IMR-90 (cell line): ENCODE measurements at regions not wholly inside any gene's neighbourhood (a gene's known extent, or its start where the extent isn't known, plus 50 kb on each side); places are given as distances from the start of the nearest gene placed in this dataset.

Source experiments
- ATAC-seq: fragments of 200-7000 bp; cut with Tn5 transposase; 2 replicates; pipeline ENCODE4 v1.9.1; 2020; ENCODE audit warnings: low read depth, mild to moderate bottlenecking, moderate library complexity
- BruUV-seq: library from RNA; stranded (reverse); fragments of 400-500 nt; replicated peaks from 2 replicates; lab custom pipeline; 2021; lab: Mats Ljungman, UMichigan
- CTCF ChIA-PET: fragments of 300-600 bp; formaldehyde crosslinking; extraction: SDS; loops from one replicate; lab custom pipeline; 2021; ENCODE audit warnings: antibody characterized with exemption; lab: Yijun Ruan, JAX
- POLR2A ChIA-PET: fragments of 300-600 bp; sonication (Branson Sonifier 250); formaldehyde crosslinking; loops from one replicate; lab custom pipeline; 2022; ENCODE audit warnings: antibody characterized with exemption; ENCODE audit not compliant: unreplicated experiment; lab: Charles Lee
- DNase-seq: peaks from one replicate; pipeline ENCODE4 v3.0.0; 2013
- H2AFZ ChIP-seq: replicated peaks from 2 replicates; pipeline ENCODE3; 2013; ENCODE audit warnings: low read length, mild to moderate bottlenecking; ENCODE audit not compliant: poor library complexity
- H2AK5ac ChIP-seq: 2 replicates; pipeline ENCODE4 v1.6.1; 2013; ENCODE audit warnings: low read depth, low read length, inconsistent platforms
- H2AK9ac ChIP-seq: replicated peaks from 2 replicates; pipeline ENCODE3; 2013; ENCODE audit warnings: mild to moderate bottlenecking, low read depth, low read length, moderate library complexity; ENCODE audit not compliant: poor library complexity
- H2BK120ac ChIP-seq: 2 replicates; pipeline ENCODE4 v1.6.1; 2013; ENCODE audit warnings: low read depth, low read length, inconsistent platforms
- H2BK15ac ChIP-seq: 3 replicates; pipeline ENCODE4 v1.6.1; 2013; ENCODE audit warnings: low read depth, low read length, inconsistent platforms
- H2BK20ac ChIP-seq: 2 replicates; pipeline ENCODE4 v1.6.1; 2013; ENCODE audit warnings: low read depth, mild to moderate bottlenecking, inconsistent platforms, low read length, moderate library complexity
- H2BK5ac ChIP-seq: 2 replicates; pipeline ENCODE4 v1.6.1; 2013; ENCODE audit warnings: mild to moderate bottlenecking, low read depth, low read length, inconsistent platforms; ENCODE audit not compliant: poor library complexity, severe bottlenecking
- H3K14ac ChIP-seq: replicated peaks from 2 replicates; pipeline ENCODE4 v1.6.1; 2013; ENCODE audit warnings: low read depth, low read length, inconsistent platforms
- H3K18ac ChIP-seq: 2 replicates; pipeline ENCODE4 v1.6.1; 2013; ENCODE audit warnings: low read depth, low read length, control low read depth
- H3K23ac ChIP-seq: 2 replicates; pipeline ENCODE4 v1.6.1; 2013; ENCODE audit warnings: low read depth, low read length, inconsistent platforms
- H3K27ac ChIP-seq: 2 replicates; pipeline ENCODE4 v1.5.1; 2013; ENCODE audit warnings: mild to moderate bottlenecking, control low read depth, low read length; ENCODE audit not compliant: insufficient read depth
- H3K27me3 ChIP-seq: 2 replicates; pipeline ENCODE4 v1.6.1; 2013; ENCODE audit warnings: low read length; ENCODE audit not compliant: control insufficient read depth, insufficient read depth
- H3K36me3 ChIP-seq: 2 replicates; pipeline ENCODE4 v1.6.1; 2013; ENCODE audit warnings: low read length, mixed read lengths; ENCODE audit not compliant: control insufficient read depth, insufficient read depth
- H3K4ac ChIP-seq: 2 replicates; pipeline ENCODE4 v1.6.1; 2013; ENCODE audit warnings: low read depth, low read length, inconsistent platforms
- H3K4me1 ChIP-seq: 2 replicates; pipeline ENCODE4 v1.6.1; 2013; ENCODE audit warnings: low read length, mixed read lengths; ENCODE audit not compliant: control insufficient read depth, insufficient read depth
- H3K4me2 ChIP-seq: 2 replicates; pipeline ENCODE4 v1.6.1; 2013; ENCODE audit warnings: low read depth, mild to moderate bottlenecking, control low read depth, low read length, moderate library complexity
- H3K4me3 ChIP-seq: 2 replicates; pipeline ENCODE4 v1.5.1; 2013; ENCODE audit warnings: low read depth, mild to moderate bottlenecking, control low read depth, low read length, moderate library complexity; ENCODE audit not compliant: insufficient read depth
- H3K56ac ChIP-seq: 2 replicates; pipeline ENCODE4 v1.6.1; 2013; ENCODE audit warnings: low read length, inconsistent platforms; ENCODE audit not compliant: insufficient read depth; ENCODE audit errors: extremely low read depth
- H3K79me1 ChIP-seq, 2 experiments: 2 replicates each; pipeline ENCODE4 v1.6.1; 2013; ENCODE audit warnings: low read length in 2 of 2, inconsistent platforms in 1 of 2, low read depth in 1 of 2
- H3K9ac ChIP-seq: 2 replicates; pipeline ENCODE4 v1.6.1; 2013; ENCODE audit warnings: low read depth, low read length, control low read depth
- H3K9me1 ChIP-seq: 2 replicates; pipeline ENCODE4 v1.6.1; 2013; ENCODE audit warnings: low read length, inconsistent platforms; ENCODE audit not compliant: insufficient read depth
- H3K9me3 ChIP-seq: 2 replicates; pipeline ENCODE4 v1.6.1; 2013; ENCODE audit warnings: low read length; ENCODE audit not compliant: control insufficient read depth, insufficient read depth
- H4K20me1 ChIP-seq: 2 replicates; pipeline ENCODE4 v1.6.1; 2013; ENCODE audit warnings: low read length, inconsistent platforms; ENCODE audit not compliant: insufficient read depth
- H4K5ac ChIP-seq: 2 replicates; pipeline ENCODE4 v1.6.1; 2013; ENCODE audit warnings: mild to moderate bottlenecking, low read depth, low read length, control low read depth
- H4K8ac ChIP-seq, 2 experiments: 2 replicates each; pipeline ENCODE4 v1.6.1; 2013; ENCODE audit warnings: low read depth in 2 of 2, low read length in 2 of 2, control low read depth in 1 of 2, inconsistent platforms in 1 of 2
- H4K91ac ChIP-seq: 2 replicates; pipeline ENCODE4 v1.6.1; 2013; ENCODE audit warnings: low read depth, low read length, inconsistent platforms; ENCODE audit not compliant: insufficient read depth
- BHLHE40 ChIP-seq: fragments of 150-350 bp; IDR thresholded peaks from 2 replicates; pipeline ENCODE4 v1.6.1; 2016; ENCODE audit warnings: mild to moderate bottlenecking, low read depth, low read length
- CEBPB ChIP-seq: IDR thresholded peaks from 2 replicates; pipeline ENCODE4 v1.6.1; 2012; ENCODE audit warnings: low read depth, low read length, improper control_type of control experiment
- CHD1 ChIP-seq: IDR thresholded peaks from 2 replicates; pipeline ENCODE4 v1.6.1; 2012; ENCODE audit warnings: low read depth, low read length, improper control_type of control experiment
- FOS ChIP-seq: fragments of 150-350 bp; IDR thresholded peaks from 2 replicates; pipeline ENCODE4 v1.6.1; 2016; ENCODE audit warnings: low read depth, low read length
- MAFK ChIP-seq: IDR thresholded peaks from 2 replicates; pipeline ENCODE4 v1.6.1; 2012; ENCODE audit warnings: low read depth, low read length, improper control_type of control experiment
- MAZ ChIP-seq: IDR thresholded peaks from 2 replicates; pipeline ENCODE4 v1.6.1; 2012; ENCODE audit warnings: low read depth, mild to moderate bottlenecking, low read length, improper control_type of control experiment, moderate library complexity, borderline replicate concordance
- MXI1 ChIP-seq: IDR thresholded peaks from 2 replicates; pipeline ENCODE4 v1.6.1; 2012; ENCODE audit warnings: low read depth, mild to moderate bottlenecking, low read length, moderate library complexity, borderline replicate concordance
- NFE2L2 ChIP-seq: fragments of 150-350 bp; IDR thresholded peaks from 2 replicates; pipeline ENCODE4 v1.6.1; 2016; ENCODE audit warnings: low read depth, mild to moderate bottlenecking, low read length
- POLR2A ChIP-seq: IDR thresholded peaks from 2 replicates; pipeline ENCODE4 v1.6.1; 2012; ENCODE audit warnings: mild to moderate bottlenecking, low read depth, low read length
- RAD21 ChIP-seq: IDR thresholded peaks from 2 replicates; pipeline ENCODE4 v1.6.1; 2012; ENCODE audit warnings: low read length, improper control_type of control experiment
- RCOR1 ChIP-seq: IDR thresholded peaks from 2 replicates; pipeline ENCODE4 v1.6.1; 2012; ENCODE audit warnings: mild to moderate bottlenecking, low read length, improper control_type of control experiment; ENCODE audit not compliant: insufficient replicate concordance
- RFX5 ChIP-seq: IDR thresholded peaks from 2 replicates; pipeline ENCODE4 v1.8.0; 2012; ENCODE audit warnings: low read depth, mild to moderate bottlenecking, low read length, moderate library complexity
- SMC3 ChIP-seq: fragments of 150-350 bp; IDR thresholded peaks from 2 replicates; pipeline ENCODE4 v1.6.1; 2016; ENCODE audit warnings: low read depth, mild to moderate bottlenecking, antibody characterized with exemption, low read length, moderate library complexity
- WGBS, 2 experiments: methylation state at CpG; one replicate each; pipeline versions ENCODE4 v1.1.5 to v1.1.7; 2013; ENCODE audit warnings: missing lambda C conversion rate in 2 of 2; ENCODE audit not compliant: insufficient read length in 1 of 2; ENCODE audit errors: extremely low coverage in 2 of 2; 5-methylcytosine and 5-hydroxymethylcytosine counted together
- dilution Hi-C: fragments of 300-500 bp; cut with HindIII; formaldehyde crosslinking; loops from one replicate; pipeline ENCODE4 v1.14.3; 2018; ENCODE audit warnings: low sequenced_read_pairs; ENCODE audit not compliant: unreplicated experiment
- in situ Hi-C: fragments of 300-500 bp; cut with MboI; formaldehyde crosslinking; loops from 3 replicates; pipeline ENCODE4 v1.14.3; 2019; ENCODE audit warnings: low sequenced_read_pairs, inconsistent platforms, mixed read lengths
- intact Hi-C: fragments of 100-400 bp; cut with micrococcal nuclease; formaldehyde crosslinking; loops from 2 replicates; pipeline ENCODE4 v1.10.0; 2022
- TF ChIP-seq, protein P1 (sequence below): conservative IDR thresholded peaks from 2 replicates; pipeline ENCODE4 v1.5.1; 2012; ENCODE audit warnings: mild to moderate bottlenecking, low read depth, low read length, improper control_type of control experiment
- TF ChIP-seq, protein P2 (sequence below): fragments of 150-350 bp; IDR thresholded peaks from 2 replicates; pipeline ENCODE4 v1.6.1; 2017; ENCODE audit warnings: mild to moderate bottlenecking, antibody characterized with exemption, low read length, low read depth
- TF ChIP-seq, protein P3 (sequence below): fragments of 150-350 bp; IDR thresholded peaks from 2 replicates; pipeline ENCODE4 v1.6.1; 2016; ENCODE audit warnings: low read depth, mild to moderate bottlenecking, low read length, moderate library complexity, borderline replicate concordance

DNA sequence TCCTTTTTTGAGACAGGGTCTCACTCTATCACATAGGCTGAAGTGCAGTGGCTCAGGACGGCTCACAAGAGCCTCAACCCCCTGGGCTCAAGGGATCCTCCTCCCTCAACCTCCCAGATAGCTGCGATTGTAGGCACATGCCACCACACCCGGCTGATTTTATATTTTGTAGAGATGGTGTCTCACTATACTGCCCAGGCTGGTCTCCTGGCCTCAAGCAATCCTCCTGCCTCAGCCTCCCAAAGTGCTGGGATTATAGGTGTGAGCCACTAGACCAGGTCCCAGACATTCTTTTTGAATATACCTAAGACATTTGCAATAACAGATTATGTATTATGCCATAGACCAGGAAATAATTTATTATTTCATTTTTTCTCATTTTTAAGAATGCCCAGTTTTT is 58.3 kb upstream of the CDYL start:
- POLR2A ChIA-PET: no interaction called here
- in situ Hi-C loops: no loop called here
- intact Hi-C loops: no loop called here
- Histone ChIP-seq H3K14ac (no peak overlapping the region), H2BK15ac (no peak overlapping the region), H4K91ac (no peak overlapping the region), H4K8ac (no peak overlapping the region), H3K18ac (no peak overlapping the region), H3K4me2 (no peak overlapping the region), H3K9ac (no peak overlapping the region), H2AFZ (no peak overlapping the region), H2AK5ac (no peak overlapping the region), H3K4me3 (no peak overlapping the region), H3K36me3 (no peaks in the 10 kb centered on the region), H3K9me3 (no peaks in the 10 kb centered on the region), H3K23ac (no peak overlapping the region), H4K20me1 (no peaks in the 10 kb centered on the region), H3K9me1 (no peaks in the 10 kb centered on the region; the same call in 1 of the 2 replicates), H2AK9ac (no peak overlapping the region), H3K79me1 (no peaks in the 10 kb centered on the region), H4K5ac (no peak overlapping the region), H3K4ac (no peak overlapping the region), H3K27me3 (no peaks in the 10 kb centered on the region), H2BK20ac (no peak overlapping the region), H2BK5ac (no peak overlapping the region), H3K4me1 (no peaks in the 10 kb centered on the region), H3K56ac (no peak overlapping the region), H2BK120ac (no peak overlapping the region), H3K27ac (no peak overlapping the region)
- no peak for TF ChIP-seq BHLHE40
- TF ChIP-seq, protein P1, sequence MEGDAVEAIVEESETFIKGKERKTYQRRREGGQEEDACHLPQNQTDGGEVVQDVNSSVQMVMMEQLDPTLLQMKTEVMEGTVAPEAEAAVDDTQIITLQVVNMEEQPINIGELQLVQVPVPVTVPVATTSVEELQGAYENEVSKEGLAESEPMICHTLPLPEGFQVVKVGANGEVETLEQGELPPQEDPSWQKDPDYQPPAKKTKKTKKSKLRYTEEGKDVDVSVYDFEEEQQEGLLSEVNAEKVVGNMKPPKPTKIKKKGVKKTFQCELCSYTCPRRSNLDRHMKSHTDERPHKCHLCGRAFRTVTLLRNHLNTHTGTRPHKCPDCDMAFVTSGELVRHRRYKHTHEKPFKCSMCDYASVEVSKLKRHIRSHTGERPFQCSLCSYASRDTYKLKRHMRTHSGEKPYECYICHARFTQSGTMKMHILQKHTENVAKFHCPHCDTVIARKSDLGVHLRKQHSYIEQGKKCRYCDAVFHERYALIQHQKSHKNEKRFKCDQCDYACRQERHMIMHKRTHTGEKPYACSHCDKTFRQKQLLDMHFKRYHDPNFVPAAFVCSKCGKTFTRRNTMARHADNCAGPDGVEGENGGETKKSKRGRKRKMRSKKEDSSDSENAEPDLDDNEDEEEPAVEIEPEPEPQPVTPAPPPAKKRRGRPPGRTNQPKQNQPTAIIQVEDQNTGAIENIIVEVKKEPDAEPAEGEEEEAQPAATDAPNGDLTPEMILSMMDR: no peak
- no peak for TF ChIP-seq RAD21
- TF ChIP-seq CHD1: no peak
- no peak for TF ChIP-seq RFX5
- TF ChIP-seq RCOR1: no peak
- TF ChIP-seq MXI1: no peak
- TF ChIP-seq FOS: no peak
- TF ChIP-seq NFE2L2: no peak
- no peak for TF ChIP-seq MAZ
- no peak for TF ChIP-seq SMC3
- TF ChIP-seq, protein P2, sequence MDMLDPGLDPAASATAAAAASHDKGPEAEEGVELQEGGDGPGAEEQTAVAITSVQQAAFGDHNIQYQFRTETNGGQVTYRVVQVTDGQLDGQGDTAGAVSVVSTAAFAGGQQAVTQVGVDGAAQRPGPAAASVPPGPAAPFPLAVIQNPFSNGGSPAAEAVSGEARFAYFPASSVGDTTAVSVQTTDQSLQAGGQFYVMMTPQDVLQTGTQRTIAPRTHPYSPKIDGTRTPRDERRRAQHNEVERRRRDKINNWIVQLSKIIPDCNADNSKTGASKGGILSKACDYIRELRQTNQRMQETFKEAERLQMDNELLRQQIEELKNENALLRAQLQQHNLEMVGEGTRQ: no peak
- TF ChIP-seq, protein P3, sequence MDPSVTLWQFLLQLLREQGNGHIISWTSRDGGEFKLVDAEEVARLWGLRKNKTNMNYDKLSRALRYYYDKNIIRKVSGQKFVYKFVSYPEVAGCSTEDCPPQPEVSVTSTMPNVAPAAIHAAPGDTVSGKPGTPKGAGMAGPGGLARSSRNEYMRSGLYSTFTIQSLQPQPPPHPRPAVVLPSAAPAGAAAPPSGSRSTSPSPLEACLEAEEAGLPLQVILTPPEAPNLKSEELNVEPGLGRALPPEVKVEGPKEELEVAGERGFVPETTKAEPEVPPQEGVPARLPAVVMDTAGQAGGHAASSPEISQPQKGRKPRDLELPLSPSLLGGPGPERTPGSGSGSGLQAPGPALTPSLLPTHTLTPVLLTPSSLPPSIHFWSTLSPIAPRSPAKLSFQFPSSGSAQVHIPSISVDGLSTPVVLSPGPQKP: no peak
- TF ChIP-seq MAFK: no peak
- no peak for TF ChIP-seq CEBPB
- no peak for TF ChIP-seq POLR2A
- dilution Hi-C loops: no loop called here
- WGBS, 2 experiments: no CpG with 5 or more reads among the region's 3 CpGs
- BruUV-seq: no TSS peak
- DNase-seq (no peak), ATAC-seq (no peak)
- CTCF ChIA-PET: no interaction called here
